Keratinocyte (primary cell): ENCODE measurements at regions not wholly inside any gene's neighbourhood (a gene's known extent, or its start where the extent isn't known, plus 50 kb on each side); places are given as distances from the start of the nearest gene placed in this dataset.

ENCODE experiments used
- CTCF ChIP-seq, 3 experiments: IDR thresholded peaks in 1 of 3; conservative IDR thresholded peaks in 1 of 3; optimal IDR thresholded peaks in 1 of 3; 2 replicates in 2 of 3; 3 replicates in 1 of 3; pipeline versions ENCODE3 to v1.5.1; 2011; ENCODE audit warnings: low read length in 3 of 3, mild to moderate bottlenecking in 3 of 3, moderate library complexity in 2 of 3, control low read depth in 1 of 3, inconsistent platforms in 1 of 3; ENCODE audit not compliant: insufficient read depth in 2 of 3; ENCODE audit errors: extremely low read depth in 1 of 3
- EZH2 ChIP-seq: IDR thresholded peaks from one replicate; pipeline ENCODE4 v1.6.1; 2012; ENCODE audit warnings: inconsistent platforms, mild to moderate bottlenecking, low read length, moderate library complexity

DNA sequence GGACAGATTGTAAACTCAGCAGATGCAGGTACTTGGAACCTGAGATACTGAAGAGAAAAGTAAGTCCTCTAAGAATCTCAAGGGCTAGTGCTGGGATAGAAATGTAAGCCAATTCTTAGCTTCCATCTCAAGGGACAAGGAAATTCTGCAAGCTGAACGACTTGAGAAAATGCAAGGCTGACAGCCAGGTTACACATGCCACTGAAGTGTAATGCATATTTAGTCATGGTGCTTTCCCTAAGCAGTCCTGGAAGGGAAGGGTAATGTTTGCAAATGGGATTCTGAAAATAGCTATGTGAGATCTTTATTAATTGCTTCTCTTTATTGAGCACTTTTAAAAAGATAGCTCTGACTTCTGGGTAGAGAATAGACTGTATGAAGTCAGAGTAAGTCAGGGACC is 402.7 kb upstream of the SEL1L start:
- TF ChIP-seq CTCF (optimal IDR thresholded peaks at IDR 0.05 in 1 of 3, IDR thresholded peaks at IDR 0.05 in 1 of 3, conservative IDR thresholded peaks at IDR 0.05 in 1 of 3; ENCODE audit: extremely low read depth in 1 of 3, insufficient read depth in 2 of 3, low read length in 3 of 3): no peak
- TF ChIP-seq EZH2: no peak
